GM12878 (cell line): ENCODE measurements at regions not wholly inside any gene's neighbourhood (a gene's known extent, or its start where the extent isn't known, plus 50 kb on each side); places are given as distances from the start of the nearest gene placed in this dataset.

Source experiments
- ATAC-seq: fragments of 200-7000 bp; cut with Tn5 transposase; 3 replicates; pipeline ENCODE4 v1.9.1; 2020; ENCODE audit warnings: mild to moderate bottlenecking, moderate library complexity
- BruUV-seq: library from RNA; stranded (reverse); fragments of 400-500 nt; replicated peaks from 2 replicates; lab custom pipeline; 2021; lab: Mats Ljungman, UMichigan
- CTCF ChIA-PET: fragments of 300-600 bp; sonication (Branson Sonifier 250); formaldehyde crosslinking; extraction: SDS; loops from one replicate; lab custom pipeline; 2021; ENCODE audit warnings: inconsistent platforms; lab: Yijun Ruan, JAX
- POLR2A ChIA-PET: fragments of 350-600 bp; formaldehyde crosslinking; extraction: SDS; loops from one replicate; lab custom pipeline; 2021; ENCODE audit warnings: inconsistent platforms; lab: Charles Lee
- RAD21 ChIA-PET: fragments of 300-600 bp; sonication (Branson Sonifier 250); formaldehyde crosslinking; loops from one replicate; lab custom pipeline; 2023; ENCODE audit warnings: antibody characterized with exemption; ENCODE audit not compliant: unreplicated experiment; lab: Charles Lee
- SMC1A ChIA-PET: fragments of 300-600 bp; sonication (Branson Sonifier 250); formaldehyde crosslinking; loops from one replicate; lab custom pipeline; 2023; ENCODE audit not compliant: unreplicated experiment, uncharacterized antibody; lab: Charles Lee
- DNase-seq: peaks from one replicate; pipeline ENCODE4 v3.0.0-alpha.2; 2011; ENCODE audit warnings: low read depth, low spot score
- FAIRE-seq: peaks from 3 replicates; lab custom pipeline; 2011; peaks lifted over from hg19 to GRCh38; lab: Jason Lieb, UNC
- H2AFZ ChIP-seq: 2 replicates; pipeline ENCODE4 v1.6.0; 2011; ENCODE audit warnings: low read depth, low read length, control low read depth; ENCODE audit not compliant: control insufficient read depth
- H3K27ac ChIP-seq: 2 replicates; pipeline ENCODE4 v1.5.1; 2011; ENCODE audit warnings: control low read depth; ENCODE audit not compliant: control insufficient read depth, insufficient read depth
- H3K27me3 ChIP-seq, 2 experiments: replicated peaks in 1 of 2; 2 replicates each; pipeline versions ENCODE4 v1.6.0 to v1.6.1; 2011; ENCODE audit warnings: low read length in 1 of 2; ENCODE audit not compliant: control insufficient read depth in 2 of 2, insufficient read depth in 2 of 2
- H3K36me3 ChIP-seq, 2 experiments: 2 replicates each; pipeline ENCODE4 v1.5.1; 2011; ENCODE audit warnings: low read length in 1 of 2; ENCODE audit not compliant: control insufficient read depth in 2 of 2, insufficient read depth in 2 of 2
- H3K4me1 ChIP-seq: 2 replicates; pipeline ENCODE4 v1.6.1; 2011; ENCODE audit warnings: mild to moderate bottlenecking, low read length, moderate library complexity, mixed read lengths; ENCODE audit not compliant: control insufficient read depth, insufficient read depth
- H3K4me2 ChIP-seq: 2 replicates; pipeline ENCODE4 v1.6.0; 2011; ENCODE audit warnings: control low read depth; ENCODE audit not compliant: control insufficient read depth, insufficient read depth
- H3K4me3 ChIP-seq: fragments of 200-600 bp; sonication (generic); 2 replicates; pipeline ENCODE4 v1.5.1; 2016
- H3K79me2 ChIP-seq: 2 replicates; pipeline ENCODE4 v1.6.0; 2011; ENCODE audit warnings: low read length; ENCODE audit not compliant: control insufficient read depth, insufficient read depth
- H3K9ac ChIP-seq: 2 replicates; pipeline ENCODE4 v1.8.0; 2011; ENCODE audit warnings: low read length, control low read depth, mixed read lengths; ENCODE audit not compliant: control insufficient read depth, insufficient read depth
- H3K9me3 ChIP-seq: replicated peaks from 3 replicates; pipeline ENCODE4 v1.5.1; 2011; ENCODE audit warnings: mild to moderate bottlenecking, low read length; ENCODE audit not compliant: control insufficient read depth, insufficient read depth
- H4K20me1 ChIP-seq: 2 replicates; pipeline ENCODE4 v1.6.0; 2011; ENCODE audit not compliant: control insufficient read depth, insufficient read depth
- ASH2L ChIP-seq: fragments of 300-600, 200-600 bp; sonication (generic); IDR thresholded peaks from 2 replicates; pipeline ENCODE4 v1.6.1; 2017; ENCODE audit warnings: low read depth, mild to moderate bottlenecking, borderline replicate concordance
- EZH2 ChIP-seq: IDR thresholded peaks from 2 replicates; pipeline ENCODE4 v1.6.1; 2012; ENCODE audit warnings: low read depth, mild to moderate bottlenecking, control low read depth, inconsistent platforms, low read length, borderline replicate concordance; ENCODE audit not compliant: control insufficient read depth
- FOXM1 ChIP-seq: IDR thresholded peaks from 2 replicates; pipeline ENCODE4 v1.6.1; 2012; ENCODE audit warnings: low read depth, mild to moderate bottlenecking, inconsistent platforms, low read length, moderate library complexity
- MEF2A ChIP-seq: IDR thresholded peaks from 2 replicates; pipeline ENCODE4 v1.6.1; 2011; ENCODE audit warnings: low read depth, mild to moderate bottlenecking, low read length, moderate library complexity; ENCODE audit not compliant: insufficient read depth
- MYC ChIP-seq: IDR thresholded peaks from 2 replicates; pipeline ENCODE4 v1.6.1; 2011; ENCODE audit warnings: mild to moderate bottlenecking, low read length, moderate library complexity, inconsistent platforms; ENCODE audit not compliant: insufficient read depth, insufficient replicate concordance, insufficient read length, severe bottlenecking
- NFIC ChIP-seq: IDR thresholded peaks from 2 replicates; pipeline ENCODE4 v1.6.1; 2012; ENCODE audit warnings: low read depth, mild to moderate bottlenecking, inconsistent platforms, low read length, moderate library complexity
- SMAD5 ChIP-seq: IDR thresholded peaks from 2 replicates; pipeline ENCODE4 v1.6.1; 2016; ENCODE audit warnings: antibody characterized with exemption, low read depth
- STAT1 ChIP-seq: fragments of 450-650 bp; conservative IDR thresholded peaks from 2 replicates; pipeline ENCODE4 v1.6.1; 2014; ENCODE audit warnings: antibody characterized with exemption, mild to moderate bottlenecking
- TARDBP ChIP-seq: IDR thresholded peaks from 2 replicates; pipeline ENCODE4 v1.6.1; 2016; ENCODE audit warnings: borderline replicate concordance
- ZNF207 ChIP-seq: fragments of 450-650 bp; IDR thresholded peaks from 2 replicates; pipeline ENCODE4 v1.6.1; 2014; ENCODE audit warnings: antibody characterized with exemption, mild to moderate bottlenecking, borderline replicate concordance
- ZSCAN29 ChIP-seq: fragments of 450-650 bp; IDR thresholded peaks from 2 replicates; pipeline ENCODE4 v1.6.1; 2017; ENCODE audit warnings: mild to moderate bottlenecking, moderate library complexity
- WGBS: methylation state at CpG from one replicate; pipeline ENCODE4 v1.1.6; 2016; ENCODE audit warnings: low lambda C conversion rate; ENCODE audit not compliant: insufficient replicate concordance, insufficient coverage; ENCODE audit errors: missing lambda C conversion rate; 5-methylcytosine and 5-hydroxymethylcytosine counted together
- in situ Hi-C: fragments of 300-500 bp; cut with MboI; formaldehyde crosslinking; loops from 9 replicates; pipeline ENCODE4 v1.14.3; 2018; ENCODE audit warnings: mixed read lengths
- intact Hi-C: fragments of 100-400 bp; cut with micrococcal nuclease; formaldehyde crosslinking; loops from one replicate; pipeline ENCODE4 v1.14.2; 2022; ENCODE audit not compliant: unreplicated experiment
- TF ChIP-seq, protein P1 (sequence below): fragments of 450-650 bp; IDR thresholded peaks from 2 replicates; pipeline ENCODE4 v1.6.1; 2017; ENCODE audit warnings: low read depth, mild to moderate bottlenecking, moderate library complexity
- TF ChIP-seq, protein P2 (sequence below): IDR thresholded peaks from 2 replicates; pipeline ENCODE4 v1.6.1; 2011; ENCODE audit warnings: low read depth, mild to moderate bottlenecking, low read length, moderate library complexity, borderline replicate concordance; ENCODE audit errors: extremely low read depth
- TF ChIP-seq, protein P3 (sequence below): fragments of 450-650 bp; formaldehyde crosslinking; IDR thresholded peaks from 2 replicates; pipeline ENCODE4 v1.4.0; 2020; ENCODE audit warnings: mild to moderate bottlenecking, moderate library complexity

DNA sequence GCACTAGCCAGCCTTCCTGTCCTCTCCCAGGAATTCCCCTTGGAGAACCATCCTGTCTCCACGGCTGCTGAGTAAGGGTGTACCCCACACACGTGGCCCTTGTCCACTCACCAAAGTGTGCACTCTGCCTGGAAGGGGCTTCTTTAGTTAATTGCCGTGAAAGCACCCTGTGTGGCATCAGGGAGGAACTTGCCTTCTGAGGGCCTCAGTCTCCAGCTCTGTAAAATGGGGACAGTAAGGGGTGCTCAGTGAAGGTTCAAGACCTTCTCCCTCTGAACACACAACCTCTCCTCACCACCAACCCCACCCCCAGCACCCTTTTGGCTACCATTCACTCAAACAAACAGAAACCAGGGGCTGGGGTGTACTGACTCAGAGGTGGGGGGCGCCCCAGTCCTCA lies 59.1 kb upstream of the LHX1 start:
- no peaks in the 10 kb centered on the region for H3K9me3 ChIP-seq
- H3K79me2 ChIP-seq, result no peaks in the 10 kb centered on the region
- no peak for ATAC-seq
- BruUV-seq, result no TSS peak
- intact Hi-C loops (no loop called here), in situ Hi-C loops (no loop called here)
- H3K4me2 ChIP-seq, result no peak overlapping the region
- H3K27ac ChIP-seq, result no peak overlapping the region
- H3K36me3 ChIP-seq, result no peaks in the 10 kb centered on the region
- no peaks in the 10 kb centered on the region for H3K4me1 ChIP-seq
- TF ChIP-seq MYC, result no peak
- no peak for TF ChIP-seq ZNF207
- TF ChIP-seq, protein P1, sequence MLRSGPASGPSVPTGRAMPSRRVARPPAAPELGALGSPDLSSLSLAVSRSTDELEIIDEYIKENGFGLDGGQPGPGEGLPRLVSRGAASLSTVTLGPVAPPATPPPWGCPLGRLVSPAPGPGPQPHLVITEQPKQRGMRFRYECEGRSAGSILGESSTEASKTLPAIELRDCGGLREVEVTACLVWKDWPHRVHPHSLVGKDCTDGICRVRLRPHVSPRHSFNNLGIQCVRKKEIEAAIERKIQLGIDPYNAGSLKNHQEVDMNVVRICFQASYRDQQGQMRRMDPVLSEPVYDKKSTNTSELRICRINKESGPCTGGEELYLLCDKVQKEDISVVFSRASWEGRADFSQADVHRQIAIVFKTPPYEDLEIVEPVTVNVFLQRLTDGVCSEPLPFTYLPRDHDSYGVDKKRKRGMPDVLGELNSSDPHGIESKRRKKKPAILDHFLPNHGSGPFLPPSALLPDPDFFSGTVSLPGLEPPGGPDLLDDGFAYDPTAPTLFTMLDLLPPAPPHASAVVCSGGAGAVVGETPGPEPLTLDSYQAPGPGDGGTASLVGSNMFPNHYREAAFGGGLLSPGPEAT, result no peak
- no peak for TF ChIP-seq TARDBP
- TF ChIP-seq, protein P2, sequence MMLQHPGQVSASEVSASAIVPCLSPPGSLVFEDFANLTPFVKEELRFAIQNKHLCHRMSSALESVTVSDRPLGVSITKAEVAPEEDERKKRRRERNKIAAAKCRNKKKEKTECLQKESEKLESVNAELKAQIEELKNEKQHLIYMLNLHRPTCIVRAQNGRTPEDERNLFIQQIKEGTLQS, result no peak
- TF ChIP-seq ASH2L, result no peak
- TF ChIP-seq FOXM1, result no peak
- TF ChIP-seq NFIC, result no peak
- TF ChIP-seq STAT1, result no peak
- no peak for TF ChIP-seq MEF2A
- TF ChIP-seq SMAD5, result no peak
- TF ChIP-seq, protein P3, sequence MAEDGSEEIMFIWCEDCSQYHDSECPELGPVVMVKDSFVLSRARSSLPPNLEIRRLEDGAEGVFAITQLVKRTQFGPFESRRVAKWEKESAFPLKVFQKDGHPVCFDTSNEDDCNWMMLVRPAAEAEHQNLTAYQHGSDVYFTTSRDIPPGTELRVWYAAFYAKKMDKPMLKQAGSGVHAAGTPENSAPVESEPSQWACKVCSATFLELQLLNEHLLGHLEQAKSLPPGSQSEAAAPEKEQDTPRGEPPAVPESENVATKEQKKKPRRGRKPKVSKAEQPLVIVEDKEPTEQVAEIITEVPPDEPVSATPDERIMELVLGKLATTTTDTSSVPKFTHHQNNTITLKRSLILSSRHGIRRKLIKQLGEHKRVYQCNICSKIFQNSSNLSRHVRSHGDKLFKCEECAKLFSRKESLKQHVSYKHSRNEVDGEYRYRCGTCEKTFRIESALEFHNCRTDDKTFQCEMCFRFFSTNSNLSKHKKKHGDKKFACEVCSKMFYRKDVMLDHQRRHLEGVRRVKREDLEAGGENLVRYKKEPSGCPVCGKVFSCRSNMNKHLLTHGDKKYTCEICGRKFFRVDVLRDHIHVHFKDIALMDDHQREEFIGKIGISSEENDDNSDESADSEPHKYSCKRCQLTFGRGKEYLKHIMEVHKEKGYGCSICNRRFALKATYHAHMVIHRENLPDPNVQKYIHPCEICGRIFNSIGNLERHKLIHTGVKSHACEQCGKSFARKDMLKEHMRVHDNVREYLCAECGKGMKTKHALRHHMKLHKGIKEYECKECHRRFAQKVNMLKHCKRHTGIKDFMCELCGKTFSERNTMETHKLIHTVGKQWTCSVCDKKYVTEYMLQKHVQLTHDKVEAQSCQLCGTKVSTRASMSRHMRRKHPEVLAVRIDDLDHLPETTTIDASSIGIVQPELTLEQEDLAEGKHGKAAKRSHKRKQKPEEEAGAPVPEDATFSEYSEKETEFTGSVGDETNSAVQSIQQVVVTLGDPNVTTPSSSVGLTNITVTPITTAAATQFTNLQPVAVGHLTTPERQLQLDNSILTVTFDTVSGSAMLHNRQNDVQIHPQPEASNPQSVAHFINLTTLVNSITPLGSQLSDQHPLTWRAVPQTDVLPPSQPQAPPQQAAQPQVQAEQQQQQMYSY (CRISPR knock-in tag), result no peak
- TF ChIP-seq EZH2, result no peak
- no peak for TF ChIP-seq ZSCAN29
- SMC1A ChIA-PET, result interaction anchor here (0.6 kb wide), 1 partner anchor 25 kb away, joined by 3 read pairs; no protein-coding TSS in a partner anchor
- RAD21 ChIA-PET, result no interaction called here
- CTCF ChIA-PET, result no interaction called here
- H4K20me1 ChIP-seq, result no peaks in the 10 kb centered on the region
- DNase-seq, result no peak
- H3K27me3 ChIP-seq, result peaks cover 0 to 2% of the 10 kb centered on the region in 2 experiments; a peak in 1 of 4 replicates
- H2AFZ ChIP-seq, result no peak overlapping the region
- H3K9ac ChIP-seq, result no peak overlapping the region
- POLR2A ChIA-PET, result no interaction called here
- FAIRE-seq, result no peak
- H3K4me3 ChIP-seq, result no peak overlapping the region
- WGBS, result 15% methylated on average over 4 of the region's 4 CpGs
